Spleen (tissue), 11 donors: ENCODE measurements at regions not wholly inside any gene's neighbourhood (a gene's known extent, or its start where the extent isn't known, plus 50 kb on each side); places are given as distances from the start of the nearest gene placed in this dataset.

Experiments
- DNase-seq: peaks from one replicate; pipeline ENCODE4 v3.0.0-alpha.2; 2020
- H3K27ac ChIP-seq, 8 donors: fragments of 200-600 bp; sonication (generic) in 7 of 8; 1 replicate in 4 of 8; 2 replicates in 4 of 8; pipeline versions ENCODE4 v1.5.0 to v1.8.0; 2016 to 2021; ENCODE audit warnings: inconsistent platforms in 4 of 8, mild to moderate bottlenecking in 4 of 8, moderate library complexity in 1 of 8
- H3K27me3 ChIP-seq, 7 donors: fragments of 200-600 bp; sonication (generic) in 6 of 7; replicated peaks in 1 of 7; 1 replicate in 4 of 7; 2 replicates in 3 of 7; pipeline versions ENCODE4 v1.5.0 to v1.8.0; 2016 to 2021; ENCODE audit warnings: inconsistent platforms in 3 of 7, mild to moderate bottlenecking in 1 of 7
- H3K36me3 ChIP-seq, 6 donors: fragments of 200-600 bp; sonication (generic) in 5 of 6; 1 replicate in 4 of 6; 2 replicates in 2 of 6; pipeline versions ENCODE4 v1.5.0 to v1.8.0; 2016 to 2021; ENCODE audit warnings: inconsistent platforms in 2 of 6
- H3K4me1 ChIP-seq, 6 donors: fragments of 200-600 bp; sonication (generic) in 5 of 6; 1 replicate in 3 of 6; 2 replicates in 3 of 6; pipeline versions ENCODE4 v1.5.0 to v1.8.0; 2016 to 2021; ENCODE audit warnings: inconsistent platforms in 3 of 6
- H3K4me3 ChIP-seq, 8 donors: fragments of 200-600 bp; sonication (generic) in 7 of 8; 1 replicate in 4 of 8; 2 replicates in 4 of 8; pipeline versions ENCODE4 v1.5.0 to v1.8.0; 2016 to 2021; ENCODE audit warnings: inconsistent platforms in 4 of 8, mild to moderate bottlenecking in 4 of 8, moderate library complexity in 2 of 8
- H3K9me3 ChIP-seq, 8 donors: fragments of 200-600 bp; sonication (generic) in 7 of 8; 1 replicate in 4 of 8; 2 replicates in 4 of 8; pipeline versions ENCODE4 v1.5.0 to v1.8.0; 2016 to 2021; ENCODE audit warnings: inconsistent platforms in 4 of 8
- POLR2A ChIP-seq, 3 donors: fragments of 450-650 bp; IDR thresholded peaks; one replicate each; pipeline ENCODE4 v1.5.1; 2017; ENCODE audit warnings: antibody characterized with exemption in 3 of 3, mild to moderate bottlenecking in 1 of 3
- POLR2AphosphoS5 ChIP-seq, 3 donors: sonication (generic); formaldehyde crosslinking; IDR thresholded peaks; one replicate each; pipeline ENCODE4 v1.5.1; 2017; ENCODE audit warnings: antibody characterized with exemption in 3 of 3
- WGBS, 5 donors: extraction: QIAGEN DNeasy Blood & Tissue Kit in 3 of 5; methylation state at CpG; one replicate each; pipeline versions ENCODE4 v1.1.5 to v1.1.7; 2013 to 2018; 5-methylcytosine and 5-hydroxymethylcytosine counted together
- intact Hi-C: fragments of 100-400 bp; cut with DNase I; formaldehyde crosslinking; loops from one replicate; pipeline ENCODE4 v1.15.0; 2023; ENCODE audit warnings: low total_unique reads
- TF ChIP-seq, protein P1 (sequence below), 11 experiments: fragments of 200-600 bp in 7 of 11; fragments of 450-650 bp in 4 of 11; sonication (generic) in 4 of 11; IDR thresholded peaks in 8 of 11; conservative IDR thresholded peaks in 3 of 11; 1 replicate in 7 of 11; 2 replicates in 4 of 11; pipeline versions ENCODE4 v1.4.0 to v1.8.0; 2016 to 2021; ENCODE audit warnings: antibody characterized with exemption in 11 of 11, inconsistent platforms in 4 of 11, mild to moderate bottlenecking in 1 of 11
- donor health status: healthy with polysubstance abuse.
- donor health status: DM: no; HTN: no; CAD: no; lungs with moderate emphysema.
- donor health status: DM: no; HTN: no; CAD: no.
- donor health status: Bipolar disorder and iron deficiency.
- donor health status: healthy.
- donor health status: DM: no; HTN: no; CAD: no.
- donor health status: DM: yes; HTN: yes; CAD: no.

DNA sequence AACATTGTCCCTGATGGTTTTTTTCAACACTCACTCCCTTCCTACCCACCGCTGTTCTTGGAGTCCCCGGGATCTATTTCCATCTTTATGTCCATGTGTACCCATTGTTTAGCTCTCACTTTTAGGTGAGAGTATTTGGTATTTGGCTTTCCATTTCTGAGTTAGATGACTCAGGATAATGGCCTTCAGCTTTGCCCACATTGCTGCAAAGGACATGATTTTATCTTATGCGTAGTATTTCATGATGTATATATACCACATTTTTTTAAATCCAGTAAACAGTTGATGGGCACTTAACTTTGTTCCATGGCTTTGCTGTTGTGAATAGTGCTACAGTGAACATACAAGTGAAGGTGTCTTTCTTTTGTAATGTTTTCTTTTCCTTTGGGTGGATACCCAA, 123.5 kb upstream of the KITLG start:
- no peaks in the 10 kb centered on the region for H3K27me3 ChIP-seq
- no peak overlapping the region for H3K4me3 ChIP-seq
- intact Hi-C loops = no loop called here
- no peaks in the 10 kb centered on the region for H3K4me1 ChIP-seq
- TF ChIP-seq, protein P1, sequence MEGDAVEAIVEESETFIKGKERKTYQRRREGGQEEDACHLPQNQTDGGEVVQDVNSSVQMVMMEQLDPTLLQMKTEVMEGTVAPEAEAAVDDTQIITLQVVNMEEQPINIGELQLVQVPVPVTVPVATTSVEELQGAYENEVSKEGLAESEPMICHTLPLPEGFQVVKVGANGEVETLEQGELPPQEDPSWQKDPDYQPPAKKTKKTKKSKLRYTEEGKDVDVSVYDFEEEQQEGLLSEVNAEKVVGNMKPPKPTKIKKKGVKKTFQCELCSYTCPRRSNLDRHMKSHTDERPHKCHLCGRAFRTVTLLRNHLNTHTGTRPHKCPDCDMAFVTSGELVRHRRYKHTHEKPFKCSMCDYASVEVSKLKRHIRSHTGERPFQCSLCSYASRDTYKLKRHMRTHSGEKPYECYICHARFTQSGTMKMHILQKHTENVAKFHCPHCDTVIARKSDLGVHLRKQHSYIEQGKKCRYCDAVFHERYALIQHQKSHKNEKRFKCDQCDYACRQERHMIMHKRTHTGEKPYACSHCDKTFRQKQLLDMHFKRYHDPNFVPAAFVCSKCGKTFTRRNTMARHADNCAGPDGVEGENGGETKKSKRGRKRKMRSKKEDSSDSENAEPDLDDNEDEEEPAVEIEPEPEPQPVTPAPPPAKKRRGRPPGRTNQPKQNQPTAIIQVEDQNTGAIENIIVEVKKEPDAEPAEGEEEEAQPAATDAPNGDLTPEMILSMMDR (IDR thresholded peaks at IDR 0.05 in 8 of 11, conservative IDR thresholded peaks at IDR 0.05 in 3 of 11) = no peak
- TF ChIP-seq POLR2A (IDR thresholded peaks at IDR 0.05) (no peak), POLR2AphosphoS5 (IDR thresholded peaks at IDR 0.05) (no peak)
- peaks cover 7 to 38% (median 25%) of the 10 kb centered on the region in 8 donors for H3K9me3 ChIP-seq
- H3K36me3 ChIP-seq = no peaks in the 10 kb centered on the region
- WGBS, 5 donors = 94 to 98% (median 96%) methylated on average over 3 of the region's 3 CpGs
- H3K27ac ChIP-seq = no peak overlapping the region
- DNase-seq = no peak

DNA sequence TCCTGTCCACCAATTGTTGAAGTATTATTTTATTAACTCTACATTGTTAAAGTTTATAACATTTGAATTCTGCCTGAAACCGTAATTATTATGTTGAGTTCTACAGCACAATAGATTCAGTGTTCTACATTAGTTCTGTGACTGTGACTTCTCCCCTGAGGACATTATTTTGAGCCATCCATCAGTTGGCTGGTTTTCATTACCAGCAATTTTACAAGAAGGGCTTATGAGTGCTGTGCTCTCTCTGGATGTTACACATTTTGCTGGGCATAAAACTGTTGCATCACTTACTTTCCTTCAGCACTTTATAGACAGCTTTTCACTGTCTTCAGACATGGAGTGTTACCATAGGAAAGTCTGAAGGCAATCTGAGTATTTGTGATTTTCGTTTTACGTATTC, 118.2 kb upstream of the KITLG start:
- DNase-seq = no peak
- Histone ChIP-seq H3K4me1 (no peaks in the 10 kb centered on the region), H3K4me3 (no peak overlapping the region), H3K9me3 (peaks cover 0 to 18% (median 11%) of the 10 kb centered on the region in 8 donors), H3K27ac (no peak overlapping the region), H3K27me3 (no peaks in the 10 kb centered on the region), H3K36me3 (no peaks in the 10 kb centered on the region)
- TF ChIP-seq POLR2A (IDR thresholded peaks at IDR 0.05) (no peak), POLR2AphosphoS5 (IDR thresholded peaks at IDR 0.05) (no peak)
- TF ChIP-seq, protein P1 (IDR thresholded peaks at IDR 0.05 in 8 of 11, conservative IDR thresholded peaks at IDR 0.05 in 3 of 11) = no peak
- intact Hi-C loops = no loop called here
- 84 to 94% (median 91%) methylated on average over 3 of the region's 3 CpGs for WGBS, 5 donors

DNA sequence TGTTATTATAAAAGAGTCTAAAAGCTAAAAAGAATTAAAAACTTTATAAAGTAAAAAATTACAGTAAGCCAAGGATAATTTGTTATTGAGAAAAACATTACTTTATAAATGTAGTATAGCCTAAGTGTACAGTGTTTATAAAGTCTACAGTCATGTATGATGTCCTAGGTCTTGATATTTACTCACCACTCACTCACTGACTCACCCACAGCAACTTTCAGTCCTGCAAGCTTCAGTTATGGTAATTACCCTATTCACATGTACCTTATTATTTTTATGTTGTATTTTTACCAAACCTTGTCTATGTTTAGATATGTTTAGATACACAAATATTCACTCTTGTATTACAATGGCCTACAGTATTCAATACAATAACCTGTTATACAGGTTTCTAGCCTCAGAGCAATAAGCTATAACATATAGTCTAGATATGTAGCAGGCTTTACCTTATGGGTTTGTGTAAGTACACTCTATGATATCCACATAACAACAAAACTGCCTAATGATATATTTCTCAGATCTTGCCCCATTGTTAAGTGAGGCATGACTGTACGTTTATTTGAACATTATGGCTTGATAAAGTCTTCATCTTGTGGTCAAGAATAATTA, 113.7 kb upstream of the KITLG start:
- H3K27me3 ChIP-seq = no peaks in the 10 kb centered on the region
- peaks cover 0 to 18% (median 11%) of the 10 kb centered on the region in 8 donors for H3K9me3 ChIP-seq
- H3K4me1 ChIP-seq = no peaks in the 10 kb centered on the region
- intact Hi-C loops = no loop called here
- WGBS, 5 donors = 63 to 85% (median 74%) methylated on average over 1 of the region's 1 CpG
- DNase-seq = no peak
- no peak for TF ChIP-seq POLR2AphosphoS5 (IDR thresholded peaks at IDR 0.05)
- TF ChIP-seq, protein P1 (IDR thresholded peaks at IDR 0.05 in 8 of 11, conservative IDR thresholded peaks at IDR 0.05 in 3 of 11) = no peak
- TF ChIP-seq POLR2A (IDR thresholded peaks at IDR 0.05) = no peak
- H3K4me3 ChIP-seq = no peak overlapping the region
- no peak overlapping the region for H3K27ac ChIP-seq
- H3K36me3 ChIP-seq = no peaks in the 10 kb centered on the region

DNA sequence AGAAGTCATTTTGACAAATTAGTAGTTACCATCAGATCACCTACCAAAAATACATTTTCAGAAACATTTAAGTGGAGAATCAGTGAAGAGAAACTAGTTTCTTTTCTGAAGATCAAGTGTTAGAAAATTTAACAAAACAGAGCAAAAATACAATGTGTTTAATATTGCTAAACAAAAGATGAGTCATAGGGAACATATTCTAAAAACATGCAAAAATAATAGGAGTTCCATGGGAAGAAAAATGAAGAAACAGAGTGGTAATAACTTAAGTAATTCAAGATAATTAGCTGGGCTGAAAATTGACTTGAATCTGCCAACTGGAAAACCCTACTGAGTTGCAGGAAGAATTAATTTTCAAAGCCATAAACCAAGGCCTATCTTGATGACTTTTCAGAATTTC, 111.5 kb upstream of the KITLG start:
- no peaks in the 10 kb centered on the region for H3K27me3 ChIP-seq
- H3K4me3 ChIP-seq = no peak overlapping the region
- TF ChIP-seq POLR2A (IDR thresholded peaks at IDR 0.05) (no peak), POLR2AphosphoS5 (IDR thresholded peaks at IDR 0.05) (no peak)
- TF ChIP-seq, protein P1 (IDR thresholded peaks at IDR 0.05 in 8 of 11, conservative IDR thresholded peaks at IDR 0.05 in 3 of 11) = no peak
- intact Hi-C loops = no loop called here
- H3K36me3 ChIP-seq = no peaks in the 10 kb centered on the region
- no peak overlapping the region for H3K27ac ChIP-seq
- H3K4me1 ChIP-seq = no peaks in the 10 kb centered on the region
- H3K9me3 ChIP-seq = peaks cover 0 to 18% (median 12%) of the 10 kb centered on the region in 8 donors
- DNase-seq = no peak
